Effector memory CD4-positive, alpha-beta T cell (primary cell): ENCODE measurements at regions not wholly inside any gene's neighbourhood (a gene's known extent, or its start where the extent isn't known, plus 50 kb on each side); places are given as distances from the start of the nearest gene placed in this dataset.

Source experiments
- DNase-seq, 3 donors: peaks; one replicate each; pipeline ENCODE4 v3.0.0-alpha.2; 2020
- H3K27ac ChIP-seq: 2 replicates; pipeline ENCODE4 v1.7.0; 2013; ENCODE audit warnings: mild to moderate bottlenecking, low read length, moderate library complexity; ENCODE audit not compliant: insufficient read depth, poor library complexity, severe bottlenecking
- H3K27me3 ChIP-seq: replicated peaks from 2 replicates; pipeline ENCODE4 v1.7.0; 2013; ENCODE audit warnings: mild to moderate bottlenecking, low read length; ENCODE audit not compliant: insufficient read depth, control insufficient read depth, poor library complexity, severe bottlenecking
- H3K36me3 ChIP-seq: 2 replicates; pipeline ENCODE4 v1.7.0; 2013; ENCODE audit warnings: mild to moderate bottlenecking, low read length, moderate library complexity; ENCODE audit not compliant: control insufficient read depth, insufficient read depth
- H3K4me1 ChIP-seq: 2 replicates; pipeline ENCODE4 v1.7.0; 2013; ENCODE audit warnings: low read length, mild to moderate bottlenecking; ENCODE audit not compliant: control insufficient read depth, insufficient read depth, poor library complexity, severe bottlenecking
- H3K4me3 ChIP-seq: 2 replicates; pipeline ENCODE4 v1.7.0; 2013; ENCODE audit warnings: low read length, low read depth, mild to moderate bottlenecking; ENCODE audit not compliant: insufficient read depth, poor library complexity, severe bottlenecking
- H3K9me3 ChIP-seq: 2 replicates; pipeline ENCODE4 v1.7.0; 2013; ENCODE audit warnings: mild to moderate bottlenecking, low read length, moderate library complexity; ENCODE audit not compliant: control insufficient read depth

DNA sequence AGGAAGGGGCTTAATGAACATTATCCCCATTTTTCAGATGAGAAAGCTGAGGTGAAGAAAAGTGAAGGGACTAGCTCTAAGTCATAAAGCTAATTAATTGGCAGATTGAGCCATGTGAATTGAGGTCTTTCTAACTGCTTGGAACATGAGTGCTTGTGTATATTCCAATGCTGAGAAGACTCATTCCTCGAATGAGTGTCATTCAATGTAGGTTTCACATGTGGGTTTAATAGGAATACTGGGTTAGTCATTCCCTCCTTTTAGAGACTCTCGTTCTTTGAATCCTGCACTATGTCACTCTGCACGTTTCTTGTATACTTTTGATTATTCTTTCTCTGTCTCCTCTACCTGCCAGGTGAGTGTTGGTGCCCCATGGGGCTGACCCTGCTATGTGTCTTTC lies 218.2 kb downstream of the HRH4 start:
- no peak overlapping the region for H3K4me3 ChIP-seq
- no peaks in the 10 kb centered on the region for H3K4me1 ChIP-seq
- H3K9me3 ChIP-seq: no peaks in the 10 kb centered on the region
- no peaks in the 10 kb centered on the region for H3K36me3 ChIP-seq
- no peaks in the 10 kb centered on the region for H3K27me3 ChIP-seq
- no peak for DNase-seq
- no peak overlapping the region for H3K27ac ChIP-seq

- H3K4me1 ChIP-seq: no peaks in the 10 kb centered on the region
- DNase-seq: no peak
- H3K27me3 ChIP-seq: no peaks in the 10 kb centered on the region
- no peaks in the 10 kb centered on the region for H3K9me3 ChIP-seq
- no peak overlapping the region for H3K27ac ChIP-seq
- H3K4me3 ChIP-seq: no peak overlapping the region
- H3K36me3 ChIP-seq: no peaks in the 10 kb centered on the region
Measured at GRCh38 chr18:24679062-24679461, 218.6 kb downstream of the HRH4 start.

- Histone ChIP-seq H3K36me3 (no peaks in the 10 kb centered on the region), H3K27ac (no peak overlapping the region), H3K4me3 (no peak overlapping the region), H3K4me1 (no peaks in the 10 kb centered on the region), H3K27me3 (no peaks in the 10 kb centered on the region), H3K9me3 (no peaks in the 10 kb centered on the region)
- DNase-seq: no peak
Measured at GRCh38 chr18:24683925-24684324, 223.5 kb downstream of the HRH4 start.

- DNase-seq: no peak
- H3K27me3 ChIP-seq: no peaks in the 10 kb centered on the region
- H3K4me3 ChIP-seq: no peak overlapping the region
- no peak overlapping the region for H3K27ac ChIP-seq
- no peaks in the 10 kb centered on the region for H3K4me1 ChIP-seq
- no peaks in the 10 kb centered on the region for H3K36me3 ChIP-seq
- no peaks in the 10 kb centered on the region for H3K9me3 ChIP-seq
Measured at GRCh38 chr18:24685254-24685959, 225.0 kb downstream of the HRH4 start.

DNA sequence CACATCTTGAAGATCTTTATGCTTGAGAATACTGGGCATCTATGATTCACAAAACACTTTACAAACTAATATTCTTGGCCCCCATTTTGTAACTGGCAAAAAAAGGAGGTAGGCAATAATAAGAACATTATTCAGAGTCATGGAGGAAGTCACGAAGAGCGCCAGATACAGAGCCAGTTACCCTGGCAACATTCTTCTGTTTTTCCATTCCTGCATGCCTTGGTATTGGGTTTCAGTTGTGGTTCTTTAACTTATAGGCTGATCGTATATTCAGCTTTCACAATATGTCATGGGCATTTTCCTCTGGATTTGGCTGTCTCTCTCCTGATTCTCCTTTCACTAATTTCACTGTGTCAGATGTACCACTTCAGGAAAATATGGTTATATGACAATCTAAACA lies 234.7 kb downstream of the HRH4 start:
- Histone ChIP-seq H3K27me3 (no peaks in the 10 kb centered on the region), H3K4me1 (no peaks in the 10 kb centered on the region), H3K27ac (no peak overlapping the region), H3K36me3 (no peaks in the 10 kb centered on the region), H3K4me3 (no peak overlapping the region), H3K9me3 (no peaks in the 10 kb centered on the region)
- no peak for DNase-seq

DNA sequence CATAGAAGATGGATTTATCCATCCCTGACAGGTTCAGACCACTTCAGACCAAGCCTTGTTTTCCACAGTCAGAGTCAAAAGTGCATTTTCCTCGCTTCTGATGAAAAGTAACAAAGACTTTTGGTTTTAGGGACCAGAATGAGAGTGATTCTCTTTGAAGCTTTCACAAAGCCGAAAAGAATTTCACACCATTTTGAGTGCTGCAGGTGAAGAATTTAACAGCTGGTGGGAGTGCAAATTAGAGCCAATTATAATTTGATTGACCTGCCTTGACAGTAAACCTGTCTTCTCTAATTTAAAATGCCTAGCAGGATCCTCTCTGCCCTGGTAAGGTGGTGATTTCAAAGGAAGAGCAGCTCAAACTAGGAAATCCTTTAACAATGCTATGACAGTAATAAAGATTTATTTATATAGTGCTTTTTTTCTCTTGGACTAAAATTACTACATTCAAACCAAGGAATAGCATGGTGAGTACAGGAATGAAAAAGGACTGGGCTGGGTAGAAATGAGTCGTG lies 241.6 kb downstream of the HRH4 start:
- DNase-seq: no peak
- H3K27me3 ChIP-seq: no peaks in the 10 kb centered on the region
- no peaks in the 10 kb centered on the region for H3K4me1 ChIP-seq
- H3K9me3 ChIP-seq: no peaks in the 10 kb centered on the region
- no peaks in the 10 kb centered on the region for H3K36me3 ChIP-seq
- H3K27ac ChIP-seq: no peak overlapping the region
- no peak overlapping the region for H3K4me3 ChIP-seq

DNA sequence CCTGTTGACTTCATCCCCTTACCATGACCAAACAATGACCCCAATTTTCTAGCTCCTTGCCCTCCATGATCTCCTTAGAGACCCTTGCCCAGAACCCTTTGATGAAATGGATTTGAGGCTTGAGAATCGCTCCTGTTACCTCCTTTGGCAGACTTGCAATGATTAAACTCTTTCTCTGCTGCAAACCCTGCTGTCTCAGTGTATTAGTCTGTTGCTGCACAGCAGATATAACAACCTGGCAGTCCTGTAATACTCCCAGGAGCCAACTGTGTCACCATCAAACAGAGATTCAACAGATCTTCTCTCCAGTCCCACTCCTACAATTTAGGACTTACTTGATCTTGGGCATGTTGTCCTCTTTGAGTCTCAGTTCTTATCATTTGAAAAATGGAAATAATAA lies 242.9 kb downstream of the HRH4 start:
- H3K36me3 ChIP-seq: no peaks in the 10 kb centered on the region
- no peak for DNase-seq
- no peaks in the 10 kb centered on the region for H3K4me1 ChIP-seq
- no peak overlapping the region for H3K27ac ChIP-seq
- no peaks in the 10 kb centered on the region for H3K9me3 ChIP-seq
- H3K4me3 ChIP-seq: no peak overlapping the region
- no peaks in the 10 kb centered on the region for H3K27me3 ChIP-seq

DNA sequence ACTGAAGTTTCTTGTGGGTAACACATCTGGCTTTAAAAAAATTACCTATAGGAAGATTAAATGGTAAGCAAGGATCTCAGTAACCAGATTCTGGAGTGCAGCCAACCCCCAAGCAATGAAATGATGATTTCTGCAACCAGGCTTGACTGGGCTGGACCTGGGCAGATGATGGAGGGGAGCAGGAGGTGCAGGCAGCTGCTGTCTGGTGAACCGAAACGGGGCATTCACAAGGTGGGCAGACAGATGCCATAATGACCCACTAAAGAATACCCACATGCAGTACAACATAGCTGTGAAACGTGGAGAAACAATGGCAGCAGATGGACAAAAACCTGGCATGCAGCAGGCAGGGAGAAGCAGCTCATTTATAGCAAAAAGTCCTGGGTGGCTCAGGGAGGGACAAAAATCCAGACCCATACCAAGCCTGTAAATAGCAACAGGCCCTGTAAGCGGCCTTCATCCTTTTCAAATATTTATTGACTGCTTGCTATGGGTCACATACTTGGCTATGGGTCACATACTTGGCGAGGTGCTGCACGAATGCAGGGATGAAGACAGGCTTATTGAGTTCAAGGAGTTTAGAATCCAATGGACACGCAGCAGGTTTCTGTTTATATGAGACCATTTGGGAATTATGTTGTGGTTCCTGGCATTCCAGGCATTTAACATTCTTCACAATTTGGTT lies 244.7 kb downstream of the HRH4 start:
- no peak for DNase-seq
- H3K4me1 ChIP-seq: no peaks in the 10 kb centered on the region
- H3K4me3 ChIP-seq: no peak overlapping the region
- H3K27ac ChIP-seq: no peak overlapping the region
- H3K27me3 ChIP-seq: no peaks in the 10 kb centered on the region
- no peaks in the 10 kb centered on the region for H3K9me3 ChIP-seq
- H3K36me3 ChIP-seq: no peaks in the 10 kb centered on the region

DNA sequence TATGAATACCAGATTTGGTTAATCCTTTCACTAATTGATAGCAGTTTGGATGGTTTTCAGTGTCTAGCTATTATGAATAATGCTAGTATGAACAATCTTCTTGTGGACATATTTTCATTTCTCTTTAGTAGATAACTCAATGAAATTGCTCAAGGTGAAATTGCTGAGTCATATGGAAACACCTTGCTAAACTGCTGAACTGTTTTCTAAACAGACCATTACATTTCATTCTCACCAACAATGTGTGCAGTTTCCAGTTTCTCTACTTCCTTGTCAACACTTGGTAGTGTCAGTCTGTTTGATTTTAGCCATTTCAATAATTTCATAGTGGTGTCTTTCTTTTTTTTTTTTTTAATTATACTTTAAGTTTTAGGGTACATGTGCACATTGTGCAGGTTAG lies 250.0 kb downstream of the HRH4 start:
- Histone ChIP-seq H3K9me3 (no peaks in the 10 kb centered on the region), H3K4me1 (no peaks in the 10 kb centered on the region), H3K27me3 (no peaks in the 10 kb centered on the region), H3K4me3 (no peak overlapping the region), H3K36me3 (no peaks in the 10 kb centered on the region), H3K27ac (no peak overlapping the region)
- DNase-seq: no peak

GRCh38 chr18:24719791-24720190 lies 259.4 kb downstream of the HRH4 start:
- H3K4me1 ChIP-seq: no peaks in the 10 kb centered on the region

More at GRCh38 chr18:24719791-24720190, 259.4 kb downstream of the HRH4 start:
- Histone ChIP-seq H3K27ac (no peak overlapping the region), H3K27me3 (no peaks in the 10 kb centered on the region), H3K9me3 (no peaks in the 10 kb centered on the region), H3K4me3 (no peak overlapping the region), H3K36me3 (no peaks in the 10 kb centered on the region)
- no peak for DNase-seq
